GM12873 (cell line): ENCODE measurements at regions not wholly inside any gene's neighbourhood (a gene's known extent, or its start where the extent isn't known, plus 50 kb on each side); places are given as distances from the start of the nearest gene placed in this dataset.

Experiments
- CTCF ChIP-seq: IDR thresholded peaks from 2 replicates; pipeline ENCODE4 v1.5.1; 2012; ENCODE audit warnings: low read depth, mild to moderate bottlenecking, moderate library complexity, low read length, control low read depth; ENCODE audit not compliant: insufficient read depth; ENCODE audit errors: missing control alignments

- no peak for TF ChIP-seq CTCF
Measured at GRCh38 chr20:60486315-60486714, 528.1 kb downstream of the CDH26 start.

GRCh38 chr20:60486937-60487336 lies 528.7 kb downstream of the CDH26 start:
- TF ChIP-seq CTCF: no peak

DNA sequence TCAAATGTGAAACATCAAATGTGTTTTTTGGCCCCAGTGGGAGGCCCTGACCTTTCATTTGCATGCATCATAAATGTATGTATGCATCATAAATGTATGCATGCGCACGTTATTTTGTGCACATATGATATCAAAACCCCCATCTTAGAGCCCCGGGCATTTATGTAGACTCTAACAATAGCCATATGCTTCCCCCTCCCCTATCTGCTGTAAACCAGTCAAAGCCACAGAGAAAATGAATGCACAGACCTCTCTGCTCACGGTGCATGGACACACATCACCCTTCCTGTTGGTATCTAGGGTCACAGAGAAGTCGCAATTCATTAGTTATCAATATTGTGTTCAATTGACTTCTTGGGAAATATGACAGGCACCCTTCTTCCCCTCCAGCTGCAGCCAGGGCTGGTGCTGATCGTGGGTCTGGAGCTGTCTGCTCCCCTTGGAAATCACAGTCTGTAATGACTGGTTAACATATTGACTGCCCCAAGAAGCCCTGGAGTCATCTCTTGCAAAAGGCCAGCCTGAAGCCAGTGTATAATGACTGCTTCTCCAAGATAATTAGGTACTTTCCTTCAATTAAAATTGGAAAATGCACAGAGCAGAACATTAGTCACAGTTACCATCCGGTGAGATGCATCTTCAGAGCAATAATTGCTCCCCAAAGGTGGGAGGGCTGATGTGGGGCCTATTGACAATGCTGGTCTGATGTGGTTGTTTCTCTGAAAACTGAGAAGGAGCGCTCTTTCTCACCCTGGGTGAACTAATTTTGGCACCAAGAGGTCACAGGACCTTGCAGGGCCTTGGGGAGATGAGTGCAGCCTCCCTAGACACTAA lies 532.2 kb downstream of the CDH26 start:
- TF ChIP-seq CTCF: no peak

DNA sequence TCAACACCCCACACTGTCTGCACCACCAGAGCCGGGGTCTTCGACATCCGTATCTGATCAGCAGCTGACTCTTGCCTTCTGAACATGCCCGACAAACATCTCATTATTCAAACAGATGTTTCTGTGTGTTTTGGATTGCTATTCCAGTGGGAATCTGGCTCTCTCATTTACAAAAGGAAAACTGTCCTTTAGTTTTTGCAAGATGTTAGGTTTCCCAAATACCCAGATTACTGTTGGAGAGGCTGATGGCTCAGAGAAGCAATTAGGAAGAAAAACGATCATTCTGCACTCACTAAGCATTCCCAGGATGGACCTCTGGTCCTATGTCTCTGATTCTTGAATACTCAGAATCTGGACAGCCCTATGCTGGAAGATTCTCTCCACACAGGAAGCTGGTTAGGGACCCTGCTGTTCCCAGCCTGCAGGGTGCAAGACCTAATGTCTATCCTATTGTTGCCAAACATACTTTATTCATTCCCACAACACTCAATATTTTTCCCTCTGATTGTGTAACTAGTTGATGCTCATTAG lies 532.9 kb downstream of the CDH26 start:
- TF ChIP-seq CTCF: no peak

- no peak for TF ChIP-seq CTCF
Measured at GRCh38 chr20:60494476-60494875, 536.3 kb downstream of the CDH26 start.

- no peak for TF ChIP-seq CTCF
Measured at GRCh38 chr20:60497298-60498035, 539.2 kb downstream of the CDH26 start.

- TF ChIP-seq CTCF: no peak
Measured at GRCh38 chr20:60500038-60500701, 541.9 kb downstream of the CDH26 start.
